HG02798 (cell line): ENCODE measurements at regions not wholly inside any gene's neighbourhood (a gene's known extent, or its start where the extent isn't known, plus 50 kb on each side); places are given as distances from the start of the nearest gene placed in this dataset.
"Not testable (repeated sequence)": the region's sequence is repeated elsewhere in the genome, so short reads cannot be mapped to it uniquely, and the experiment has no call there.

Experiments
- ATAC-seq: cut with Tn5 transposase; IDR thresholded peaks from one replicate; pipeline ENCODE4 v1.9.1; 2021; ENCODE audit warnings: mild to moderate bottlenecking; ENCODE audit not compliant: unreplicated experiment, poor library complexity

- no peak for ATAC-seq
These were observed 410.3 kb upstream of the TBL1XR1 start for GRCh38 chr3:177607589-177607988.

GRCh38 chr3:177608443-177608842 lies 411.2 kb upstream of the TBL1XR1 start:
- ATAC-seq, result no peak

- no peak for ATAC-seq
These were observed 412.3 kb upstream of the TBL1XR1 start for GRCh38 chr3:177609613-177610012.

GRCh38 chr3:177610262-177610661 lies 413.0 kb upstream of the TBL1XR1 start:
- ATAC-seq, result no peak

- no peak for ATAC-seq
These were observed 413.7 kb upstream of the TBL1XR1 start for GRCh38 chr3:177610686-177611633.

- no peak for ATAC-seq
These were observed 414.6 kb upstream of the TBL1XR1 start for GRCh38 chr3:177611752-177612334.

GRCh38 chr3:177613901-177614300 lies 416.6 kb upstream of the TBL1XR1 start:
- no peak for ATAC-seq

- ATAC-seq, result no peak
These were observed 417.7 kb upstream of the TBL1XR1 start for GRCh38 chr3:177615015-177615414.

GRCh38 chr3:177618873-177619733 lies 421.8 kb upstream of the TBL1XR1 start:
- no peak for ATAC-seq

- no peak for ATAC-seq
These were observed 422.8 kb upstream of the TBL1XR1 start for GRCh38 chr3:177620073-177620472.

- ATAC-seq, result no peak
These were observed 425.2 kb upstream of the TBL1XR1 start for GRCh38 chr3:177622520-177622919.

- ATAC-seq, result no peak
These were observed 425.8 kb upstream of the TBL1XR1 start for GRCh38 chr3:177622982-177623617.

- no peak for ATAC-seq
These were observed 427.5 kb upstream of the TBL1XR1 start for GRCh38 chr3:177624528-177625495.

- ATAC-seq, result no peak
These were observed 428.8 kb upstream of the TBL1XR1 start for GRCh38 chr3:177626045-177626444.

GRCh38 chr3:177628095-177628719 lies 430.9 kb upstream of the TBL1XR1 start:
- not testable (repeated sequence) for ATAC-seq

- no peak for ATAC-seq
These were observed 432.0 kb upstream of the TBL1XR1 start for GRCh38 chr3:177629276-177629675.

GRCh38 chr3:177633671-177634207 lies 436.5 kb upstream of the TBL1XR1 start:
- ATAC-seq, result no peak

- not testable (repeated sequence) for ATAC-seq
These were observed 438.4 kb upstream of the TBL1XR1 start for GRCh38 chr3:177635601-177636106.
